ENCODE measurements at regions not wholly inside any gene's neighbourhood (a gene's known extent, or its start where the extent isn't known, plus 50 kb on each side); places are given as distances from the start of the nearest gene placed in this dataset.
A peak's percentile ranks its signal among the peaks of the same experiment; 100 is the strongest.

GRCh38 chr1:199287206-199287605 lies 648.4 kb downstream of the PTPRC start:
- TF ChIP-seq CTCF (conservative IDR thresholded peaks at IDR 0.05; ENCODE audit: low read length), result no peak

DNA sequence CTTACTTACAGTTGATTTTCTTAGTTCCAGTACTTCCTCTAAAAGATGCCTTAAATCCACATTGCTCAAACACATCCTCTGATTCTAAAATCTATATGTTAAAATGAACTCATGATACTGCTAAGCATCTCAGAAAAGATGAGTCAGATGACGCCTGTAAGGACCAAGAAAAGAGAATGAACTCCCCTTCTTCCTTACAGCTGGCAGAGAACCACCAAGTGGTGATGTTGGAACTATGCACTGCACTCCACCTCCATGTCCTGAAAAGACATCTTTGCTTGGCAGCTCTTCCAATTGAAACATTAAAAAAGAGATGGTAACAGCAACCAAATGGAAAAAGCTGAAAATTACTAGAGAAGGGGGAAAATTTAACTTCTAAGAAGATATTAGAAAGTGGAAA lies 648.8 kb downstream of the PTPRC start:
- H3K4me3 ChIP-seq (ENCODE audit: low read length), result no peak overlapping the region
- TF ChIP-seq CTCF (conservative IDR thresholded peaks at IDR 0.05; ENCODE audit: low read length), result no peak
- no peak for DNase-seq (ENCODE audit: low read depth)

More at GRCh38 chr1:199287206-199287605, 648.4 kb downstream of the PTPRC start:
- no peak overlapping the region for H3K4me3 ChIP-seq (ENCODE audit: low read length)
- no peak for DNase-seq (ENCODE audit: low read depth)

GRCh38 chr1:199290186-199290585 lies 651.3 kb downstream of the PTPRC start:
- peak; percentile 23 for DNase-seq (ENCODE audit: low read depth)
- no peak for TF ChIP-seq CTCF (conservative IDR thresholded peaks at IDR 0.05; ENCODE audit: low read length)
- H3K4me3 ChIP-seq (ENCODE audit: low read length), result no peak overlapping the region

DNA sequence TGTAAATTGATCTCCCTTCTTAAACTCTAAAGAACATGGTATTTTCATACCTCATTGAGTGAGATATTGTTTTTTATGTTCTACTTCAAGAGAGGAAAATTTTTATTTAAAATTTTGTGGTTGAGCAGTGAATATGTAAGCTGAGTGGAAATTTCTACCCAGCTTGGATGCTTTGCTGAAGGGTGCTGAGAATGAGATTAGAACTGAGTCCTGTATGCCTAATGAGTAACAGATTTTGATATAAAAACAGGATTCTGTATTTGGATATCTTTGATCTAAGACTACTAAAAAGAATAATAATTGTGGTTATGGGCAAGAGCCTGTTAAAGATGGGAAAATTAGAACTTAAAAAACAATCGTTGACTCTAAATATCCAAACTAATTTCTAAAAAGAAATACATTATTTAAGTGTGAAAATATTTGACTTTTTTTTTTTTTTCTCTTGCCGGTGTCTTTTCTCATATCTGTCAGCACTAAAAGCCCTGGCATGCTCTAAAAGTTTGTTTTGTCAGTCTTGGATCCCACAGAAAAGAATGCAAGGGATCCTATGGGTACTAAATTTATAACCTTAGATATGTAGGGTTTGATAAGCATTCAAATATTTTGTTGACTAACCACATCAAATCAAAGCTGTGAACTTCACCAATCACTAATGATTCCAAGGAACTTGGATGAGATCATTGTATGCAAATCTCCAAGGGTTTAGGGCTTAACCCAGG lies 652.3 kb downstream of the PTPRC start:
- no peak for TF ChIP-seq CTCF (conservative IDR thresholded peaks at IDR 0.05; ENCODE audit: low read length)
- H3K4me3 ChIP-seq (ENCODE audit: low read length), result no peak overlapping the region
- DNase-seq (ENCODE audit: low read depth), result no peak

DNA sequence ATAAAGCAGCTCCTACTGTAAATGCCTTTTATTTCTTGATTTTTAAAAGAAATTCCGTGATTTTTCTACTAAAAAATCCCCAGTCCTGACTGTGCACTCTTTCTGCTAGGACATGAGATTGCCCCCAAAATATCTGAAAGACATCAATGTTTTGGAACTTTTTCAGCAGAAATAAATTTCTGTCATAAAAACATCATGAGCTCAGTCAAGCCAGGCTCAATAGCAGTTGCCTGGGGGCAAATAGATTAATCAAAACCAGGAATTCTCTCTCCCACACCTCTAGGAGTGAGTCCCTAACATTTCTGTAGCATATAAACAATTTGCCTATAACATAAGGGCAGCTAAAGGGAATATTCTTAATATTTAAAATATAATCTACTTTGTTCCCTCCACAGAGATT lies 654.1 kb downstream of the PTPRC start:
- H3K4me3 ChIP-seq (ENCODE audit: low read length), result no peak overlapping the region
- no peak for DNase-seq (ENCODE audit: low read depth)
- TF ChIP-seq CTCF (conservative IDR thresholded peaks at IDR 0.05; ENCODE audit: low read length), result no peak

DNA sequence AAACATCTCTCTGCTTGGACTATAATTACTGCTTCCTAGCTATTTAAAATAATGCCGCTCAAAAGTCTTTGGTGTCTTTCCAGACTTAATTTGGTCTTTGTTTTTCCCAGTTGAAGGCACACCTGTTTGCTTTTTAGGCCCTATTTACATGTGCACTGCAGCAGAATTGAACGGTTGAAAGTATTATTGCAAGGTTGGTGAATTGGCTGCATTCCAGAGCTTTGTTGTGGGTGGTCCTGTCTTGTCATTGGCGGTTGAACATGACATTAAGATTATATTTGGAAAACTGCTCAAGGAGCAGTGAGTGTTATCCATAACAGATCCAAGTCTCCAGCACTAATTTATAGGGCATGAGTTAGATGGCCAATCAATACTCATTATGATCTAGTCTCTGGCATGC lies 656.3 kb downstream of the PTPRC start:
- H3K4me3 ChIP-seq (ENCODE audit: low read length), result no peak overlapping the region
- no peak for TF ChIP-seq CTCF (conservative IDR thresholded peaks at IDR 0.05; ENCODE audit: low read length)
- no peak for DNase-seq (ENCODE audit: low read depth)

DNA sequence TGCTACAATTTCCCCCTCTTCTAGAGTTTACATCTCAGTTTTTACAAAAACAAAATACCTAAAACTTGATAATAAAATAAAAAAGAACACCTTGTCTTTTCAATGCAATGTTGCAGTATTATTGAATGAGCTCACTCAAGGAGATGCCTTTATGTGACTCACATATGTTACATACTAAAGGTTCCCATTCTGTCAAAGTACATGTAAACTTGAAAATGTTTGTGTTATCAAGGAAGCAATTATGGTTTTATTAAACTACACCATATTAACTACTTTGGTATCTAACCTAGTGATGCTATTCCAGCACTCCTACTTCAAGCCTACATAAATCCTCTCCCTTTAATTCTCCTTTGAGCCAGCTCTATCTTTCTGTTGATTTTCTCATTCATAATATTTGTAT lies 658.3 kb downstream of the PTPRC start:
- no peak for TF ChIP-seq CTCF (conservative IDR thresholded peaks at IDR 0.05; ENCODE audit: low read length)
- DNase-seq (ENCODE audit: low read depth), result no peak
- H3K4me3 ChIP-seq (ENCODE audit: low read length), result no peak overlapping the region

All from AG10803 (cell line).